Osteocyte (in vitro differentiated cells): ENCODE measurements at regions not wholly inside any gene's neighbourhood (a gene's known extent, or its start where the extent isn't known, plus 50 kb on each side); places are given as distances from the start of the nearest gene placed in this dataset.
"Not testable (repeated sequence)": the region's sequence is repeated elsewhere in the genome, so short reads cannot be mapped to it uniquely, and the experiment has no call there.

Experiments used
- DNase-seq: peaks from one replicate; pipeline ENCODE4 v3.0.0; 2021; ENCODE audit warnings: mixed read lengths; ENCODE audit not compliant: unreplicated experiment; ENCODE audit errors: extremely low spot score
- H3K27ac Mint-ChIP-seq: one replicate; pipeline ENCODE4 v1.8.0; 2021; ENCODE audit warnings: mild to moderate bottlenecking, mixed read lengths; ENCODE audit not compliant: unreplicated experiment
- H3K27me3 Mint-ChIP-seq: one replicate; pipeline ENCODE4 v1.8.0; 2021; ENCODE audit warnings: mixed read lengths; ENCODE audit not compliant: unreplicated experiment
- H3K36me3 Mint-ChIP-seq: one replicate; pipeline ENCODE4 v1.8.0; 2021; ENCODE audit warnings: mixed read lengths; ENCODE audit not compliant: unreplicated experiment
- H3K4me1 Mint-ChIP-seq: one replicate; pipeline ENCODE4 v1.8.0; 2021; ENCODE audit warnings: mixed read lengths; ENCODE audit not compliant: unreplicated experiment
- H3K4me3 Mint-ChIP-seq: one replicate; pipeline ENCODE4 v1.8.0; 2021; ENCODE audit warnings: mild to moderate bottlenecking, moderate library complexity, mixed read lengths; ENCODE audit not compliant: unreplicated experiment
- H3K9me3 Mint-ChIP-seq: one replicate; pipeline ENCODE4 v1.8.0; 2021; ENCODE audit warnings: mixed read lengths; ENCODE audit not compliant: unreplicated experiment
- CTCF ChIP-seq: fragments of 200-600 bp; sonication (generic); IDR thresholded peaks from 2 replicates; pipeline ENCODE4 v1.5.0; 2021; ENCODE audit warnings: antibody characterized with exemption, mild to moderate bottlenecking, moderate library complexity

DNA sequence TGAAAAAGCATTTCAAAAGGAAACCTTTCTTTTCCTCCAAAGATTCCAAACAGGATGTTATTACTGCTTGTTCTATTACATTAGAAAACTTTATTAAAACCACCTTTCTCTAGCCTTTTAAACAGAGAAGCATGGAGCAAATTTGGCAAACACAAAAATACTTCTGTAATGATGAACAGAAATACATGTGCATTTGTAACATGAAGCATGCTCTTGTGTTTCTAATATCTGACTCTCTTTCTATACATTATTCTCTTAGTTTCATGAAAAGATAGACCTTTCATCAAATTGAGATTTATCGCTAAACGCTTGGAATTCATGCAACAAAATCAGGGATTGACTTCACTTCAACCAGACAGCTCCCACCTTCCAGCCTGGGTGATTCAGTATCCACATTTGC lies 152.8 kb upstream of the IRS2 start:
- H3K4me1 Mint-ChIP-seq: no peaks in the 10 kb centered on the region
- no peaks in the 10 kb centered on the region for H3K27me3 Mint-ChIP-seq
- no peaks in the 10 kb centered on the region for H3K36me3 Mint-ChIP-seq
- H3K4me3 Mint-ChIP-seq: no peak overlapping the region
- no peak for TF ChIP-seq CTCF
- no peak overlapping the region for H3K27ac Mint-ChIP-seq
- no peaks in the 10 kb centered on the region for H3K9me3 Mint-ChIP-seq
- DNase-seq: no peak

- H3K4me1 Mint-ChIP-seq: no peaks in the 10 kb centered on the region
- no peak overlapping the region for H3K27ac Mint-ChIP-seq
- no peak for DNase-seq
- no peaks in the 10 kb centered on the region for H3K27me3 Mint-ChIP-seq
- no peaks in the 10 kb centered on the region for H3K9me3 Mint-ChIP-seq
- H3K4me3 Mint-ChIP-seq: no peak overlapping the region
- no peaks in the 10 kb centered on the region for H3K36me3 Mint-ChIP-seq
- no peak for TF ChIP-seq CTCF
Measured at GRCh38 chr13:109938255-109938936, 152.0 kb upstream of the IRS2 start.

GRCh38 chr13:109934520-109934919 lies 148.1 kb upstream of the IRS2 start:
- H3K27ac Mint-ChIP-seq, H3K27me3 Mint-ChIP-seq: not testable (repeated sequence)

DNA sequence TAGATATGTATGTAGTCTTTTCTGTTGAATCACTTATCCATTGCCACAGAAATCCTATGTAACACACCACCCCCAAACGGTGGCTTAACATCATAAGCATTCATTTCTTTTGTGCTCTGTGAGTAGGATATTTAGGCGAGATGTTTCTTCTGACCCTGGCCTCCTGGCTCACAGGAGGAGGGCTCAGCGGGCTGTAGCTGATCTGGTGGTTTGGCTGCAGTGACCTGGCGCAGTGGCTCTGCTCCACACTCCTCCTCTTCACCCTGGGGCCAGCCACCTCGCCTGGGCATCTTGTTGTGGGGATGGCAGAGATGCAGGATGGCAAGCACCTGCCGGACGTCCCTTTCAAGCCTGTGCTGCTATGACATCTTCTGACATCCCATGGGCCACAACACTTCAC lies 147.1 kb upstream of the IRS2 start:
- no peaks in the 10 kb centered on the region for H3K27me3 Mint-ChIP-seq
- TF ChIP-seq CTCF: no peak
- peaks cover under 1% of the 10 kb centered on the region for H3K9me3 Mint-ChIP-seq
- H3K4me1 Mint-ChIP-seq: no peaks in the 10 kb centered on the region
- no peak overlapping the region for H3K27ac Mint-ChIP-seq
- no peak overlapping the region for H3K4me3 Mint-ChIP-seq
- DNase-seq: no peak
- no peaks in the 10 kb centered on the region for H3K36me3 Mint-ChIP-seq

More at GRCh38 chr13:109934520-109934919, 148.1 kb upstream of the IRS2 start:
- H3K4me1 Mint-ChIP-seq, H3K9me3 Mint-ChIP-seq, H3K4me3 Mint-ChIP-seq, DNase-seq, H3K36me3 Mint-ChIP-seq: not testable (repeated sequence)

GRCh38 chr13:109924376-109924775 lies 138.0 kb upstream of the IRS2 start:
- Mint-ChIP-seq H3K27me3 (no peaks in the 10 kb centered on the region), H3K36me3 (no peaks in the 10 kb centered on the region), H3K27ac (no peak overlapping the region), H3K9me3 (peaks cover 14% of the 10 kb centered on the region), H3K4me1 (peaks cover 8% of the 10 kb centered on the region), H3K4me3 (no peak overlapping the region)
- DNase-seq: no peak
- no peak for TF ChIP-seq CTCF
